Peyer's patch (tissue), 4 donors: ENCODE measurements at regions not wholly inside any gene's neighbourhood (a gene's known extent, or its start where the extent isn't known, plus 50 kb on each side); places are given as distances from the start of the nearest gene placed in this dataset.

Experiments
- DNase-seq, 3 donors: peaks; one replicate each; pipeline ENCODE4 v3.0.0-alpha.2; 2017 to 2019
- H3K27ac ChIP-seq, 4 donors: fragments of 200-600 bp; sonication (generic); one replicate each; pipeline ENCODE4 v1.5.1; 2016 to 2019
- H3K27me3 ChIP-seq, 2 donors: fragments of 200-600 bp; sonication (generic); one replicate each; pipeline ENCODE4 v1.5.1; 2019
- H3K36me3 ChIP-seq, 3 donors: fragments of 200-600 bp; sonication (generic); one replicate each; pipeline ENCODE4 v1.5.1; 2016 to 2019
- H3K4me1 ChIP-seq, 4 donors: fragments of 200-600 bp; sonication (generic); one replicate each; pipeline ENCODE4 v1.5.1; 2016 to 2019
- H3K4me3 ChIP-seq, 4 donors: fragments of 200-600 bp; sonication (generic); 1 replicate in 3 of 4; 2 replicates in 1 of 4; pipeline ENCODE4 v1.5.1; 2016 to 2019; ENCODE audit warnings: mild to moderate bottlenecking in 1 of 4
- H3K9me3 ChIP-seq, 4 donors: fragments of 200-600 bp; sonication (generic); one replicate each; pipeline ENCODE4 v1.5.1; 2016 to 2019; ENCODE audit warnings: mild to moderate bottlenecking in 1 of 4
- POLR2A ChIP-seq, 2 donors: fragments of 450-650 bp; IDR thresholded peaks; one replicate each; pipeline ENCODE4 v1.5.1; 2017; ENCODE audit warnings: antibody characterized with exemption in 2 of 2, mild to moderate bottlenecking in 2 of 2, moderate library complexity in 2 of 2
- TF ChIP-seq, protein P1 (sequence below), 6 experiments: fragments of 450-650 bp in 4 of 6; fragments of 200-600 bp in 2 of 6; sonication (generic) in 1 of 6; IDR thresholded peaks; one replicate each; pipeline ENCODE4 v1.5.1; 2017 to 2019; ENCODE audit warnings: antibody characterized with exemption in 6 of 6, mild to moderate bottlenecking in 3 of 6, moderate library complexity in 1 of 6

DNA sequence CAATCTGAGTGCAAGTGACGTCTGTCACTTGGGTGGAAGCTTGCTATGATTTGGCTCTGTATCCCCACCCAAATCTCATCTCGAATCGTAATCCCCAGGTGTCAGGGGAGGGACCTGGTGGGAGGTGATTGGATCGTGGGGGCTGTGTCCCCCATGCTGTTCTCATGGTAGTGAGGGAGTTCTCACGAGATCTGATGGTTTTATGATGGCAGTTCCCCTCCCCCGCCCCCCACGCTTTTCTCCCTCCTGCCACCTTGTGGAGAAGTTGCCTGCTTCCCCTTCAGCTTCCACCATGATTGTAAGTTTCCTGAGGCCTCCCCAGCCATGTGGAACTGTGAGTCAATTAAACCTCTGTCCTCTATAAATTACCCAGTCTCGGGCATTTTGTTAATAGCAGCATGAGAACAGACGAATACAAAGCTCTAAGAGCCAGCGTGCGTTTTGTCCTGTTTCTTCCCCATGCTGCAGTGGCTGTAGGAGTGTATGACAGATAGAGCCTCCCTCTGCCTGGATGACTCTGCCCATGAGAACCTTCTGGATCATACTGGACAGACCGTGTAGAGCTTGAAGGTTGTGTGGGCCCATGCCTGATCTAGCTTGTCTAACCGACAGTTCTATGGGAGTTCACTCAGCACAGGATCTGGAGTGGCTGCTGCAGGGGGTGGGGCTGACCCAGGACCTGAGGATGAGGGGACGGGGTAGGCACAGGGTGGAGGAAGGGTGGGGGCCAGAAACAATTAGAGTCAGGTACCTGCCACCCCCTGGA lies 139.7 kb upstream of the ERRFI1 start:
- DNase-seq: peak in 1 of 3 donors; percentile 44
- Histone ChIP-seq H3K27ac (no peak overlapping the region), H3K4me3 (no peak overlapping the region), H3K9me3 (no peaks in the 10 kb centered on the region), H3K36me3 (no peaks in the 10 kb centered on the region), H3K4me1 (peaks cover 7 to 19% (median 12%) of the 10 kb centered on the region in 4 donors), H3K27me3 (no peaks in the 10 kb centered on the region)
- no peak for TF ChIP-seq POLR2A (IDR thresholded peaks at IDR 0.05)
- TF ChIP-seq, protein P1, sequence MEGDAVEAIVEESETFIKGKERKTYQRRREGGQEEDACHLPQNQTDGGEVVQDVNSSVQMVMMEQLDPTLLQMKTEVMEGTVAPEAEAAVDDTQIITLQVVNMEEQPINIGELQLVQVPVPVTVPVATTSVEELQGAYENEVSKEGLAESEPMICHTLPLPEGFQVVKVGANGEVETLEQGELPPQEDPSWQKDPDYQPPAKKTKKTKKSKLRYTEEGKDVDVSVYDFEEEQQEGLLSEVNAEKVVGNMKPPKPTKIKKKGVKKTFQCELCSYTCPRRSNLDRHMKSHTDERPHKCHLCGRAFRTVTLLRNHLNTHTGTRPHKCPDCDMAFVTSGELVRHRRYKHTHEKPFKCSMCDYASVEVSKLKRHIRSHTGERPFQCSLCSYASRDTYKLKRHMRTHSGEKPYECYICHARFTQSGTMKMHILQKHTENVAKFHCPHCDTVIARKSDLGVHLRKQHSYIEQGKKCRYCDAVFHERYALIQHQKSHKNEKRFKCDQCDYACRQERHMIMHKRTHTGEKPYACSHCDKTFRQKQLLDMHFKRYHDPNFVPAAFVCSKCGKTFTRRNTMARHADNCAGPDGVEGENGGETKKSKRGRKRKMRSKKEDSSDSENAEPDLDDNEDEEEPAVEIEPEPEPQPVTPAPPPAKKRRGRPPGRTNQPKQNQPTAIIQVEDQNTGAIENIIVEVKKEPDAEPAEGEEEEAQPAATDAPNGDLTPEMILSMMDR (IDR thresholded peaks at IDR 0.05): peak in 1 of 6 experiments; percentile 24

DNA sequence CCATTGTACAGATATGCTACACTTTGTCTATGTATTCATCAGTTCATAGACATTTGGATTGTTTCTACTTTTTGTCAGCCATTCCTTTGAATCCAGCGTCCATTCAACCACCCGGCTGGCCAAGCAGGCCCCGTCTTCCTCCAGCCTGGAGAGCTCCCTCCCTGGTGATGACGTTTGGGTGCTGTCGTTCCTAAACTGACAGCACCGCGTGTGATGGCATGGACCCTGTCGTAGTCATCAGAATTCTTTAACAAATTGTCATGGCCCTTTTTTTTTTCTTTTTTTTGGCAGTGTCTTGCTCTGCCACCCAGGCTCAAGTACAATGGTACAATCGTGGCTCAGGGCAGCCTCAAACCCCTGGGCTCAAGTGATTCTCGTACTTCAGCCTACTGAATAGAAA lies 138.6 kb upstream of the ERRFI1 start:
- Histone ChIP-seq H3K36me3 (no peaks in the 10 kb centered on the region), H3K27me3 (no peaks in the 10 kb centered on the region), H3K27ac (no peak overlapping the region), H3K9me3 (no peaks in the 10 kb centered on the region), H3K4me3 (no peak overlapping the region), H3K4me1 (peaks cover 0 to 8% (median 5%) of the 10 kb centered on the region in 4 donors)
- DNase-seq: peak in 1 of 3 donors; percentile 19
- TF ChIP-seq, protein P1 (IDR thresholded peaks at IDR 0.05): no peak
- no peak for TF ChIP-seq POLR2A (IDR thresholded peaks at IDR 0.05)

DNA sequence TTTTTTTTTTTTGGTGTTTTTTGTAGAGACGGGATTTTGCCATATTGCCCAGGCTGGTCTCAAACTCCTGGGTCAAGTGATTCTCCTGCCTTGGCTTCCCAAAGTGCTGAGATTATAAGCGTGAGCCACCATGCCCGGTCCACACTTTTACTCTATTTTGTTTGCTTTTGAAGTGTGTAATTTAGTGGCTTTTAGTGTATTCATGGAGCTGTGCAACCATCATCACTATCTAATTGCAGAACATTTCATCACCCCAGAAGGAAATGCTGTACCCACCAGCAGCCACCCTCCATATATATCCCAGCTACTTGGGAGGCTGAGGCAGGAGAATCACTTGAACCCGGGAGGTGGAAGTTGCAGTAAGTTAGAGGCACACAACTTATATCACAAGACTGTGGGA lies 136.9 kb upstream of the ERRFI1 start:
- Histone ChIP-seq H3K27me3 (no peaks in the 10 kb centered on the region), H3K4me3 (no peak overlapping the region), H3K36me3 (no peaks in the 10 kb centered on the region), H3K9me3 (no peaks in the 10 kb centered on the region), H3K27ac (no peak overlapping the region), H3K4me1 (no peaks in the 10 kb centered on the region)
- no peak for TF ChIP-seq POLR2A (IDR thresholded peaks at IDR 0.05)
- TF ChIP-seq, protein P1 (IDR thresholded peaks at IDR 0.05): no peak
- DNase-seq: peak in 1 of 3 donors; percentile 19

DNA sequence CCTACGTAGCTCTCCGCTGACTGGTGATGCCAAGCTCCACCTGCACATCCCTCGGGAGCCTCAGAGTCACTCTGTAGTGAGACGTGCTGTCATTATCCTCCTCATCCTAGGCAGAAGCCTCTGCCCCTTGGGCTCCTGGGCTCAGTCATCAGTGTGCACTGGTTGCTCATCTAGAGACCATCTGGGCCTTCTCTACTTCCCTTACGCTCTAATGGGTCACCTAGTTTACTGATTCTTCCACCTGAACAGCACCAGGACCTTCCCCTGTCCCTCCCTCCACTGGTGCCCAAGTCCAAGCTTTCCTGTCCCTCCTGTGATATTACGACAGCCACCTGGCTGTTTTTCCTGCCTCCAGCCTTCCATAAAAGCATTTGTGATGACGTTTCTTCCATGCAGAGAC lies 136.1 kb upstream of the ERRFI1 start:
- Histone ChIP-seq H3K36me3 (no peaks in the 10 kb centered on the region), H3K4me3 (no peak overlapping the region), H3K27ac (no peak overlapping the region), H3K4me1 (no peaks in the 10 kb centered on the region), H3K27me3 (no peaks in the 10 kb centered on the region), H3K9me3 (no peaks in the 10 kb centered on the region)
- TF ChIP-seq POLR2A (IDR thresholded peaks at IDR 0.05): no peak
- TF ChIP-seq, protein P1 (IDR thresholded peaks at IDR 0.05): no peak
- DNase-seq: peak in 1 of 3 donors; percentile 46

DNA sequence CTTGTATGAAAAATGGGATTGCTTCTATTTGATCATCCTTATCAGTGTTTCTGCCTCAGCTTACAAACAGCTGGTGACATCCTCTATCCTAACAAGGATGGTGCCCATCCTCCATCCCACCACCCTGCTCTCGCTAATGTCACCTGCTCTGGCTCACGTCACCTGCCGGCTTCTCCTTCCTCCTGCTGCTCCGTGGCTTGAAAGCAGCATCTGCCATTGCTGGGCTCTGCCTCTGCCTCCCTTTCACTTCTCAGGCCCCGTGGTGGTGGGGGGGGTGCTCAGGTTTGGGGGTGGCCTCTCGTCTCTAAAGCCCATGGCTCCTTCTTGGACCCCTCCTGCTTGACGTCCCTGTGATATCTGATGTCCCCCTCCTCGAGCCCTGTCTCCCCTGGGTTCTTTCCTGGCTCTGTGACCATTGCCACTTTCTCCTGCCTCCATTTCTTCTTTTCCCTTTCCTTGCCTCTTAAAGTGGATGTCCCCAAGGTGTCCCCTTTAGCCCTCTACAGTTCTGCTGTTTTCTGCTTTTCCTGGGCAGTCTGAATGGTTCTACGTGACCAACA lies 135.5 kb upstream of the ERRFI1 start:
- TF ChIP-seq POLR2A (IDR thresholded peaks at IDR 0.05): no peak
- TF ChIP-seq, protein P1 (IDR thresholded peaks at IDR 0.05): no peak
- no peaks in the 10 kb centered on the region for H3K4me1 ChIP-seq
- peak in 1 of 3 donors; percentile 40 for DNase-seq
- no peak overlapping the region for H3K27ac ChIP-seq
- no peaks in the 10 kb centered on the region for H3K36me3 ChIP-seq
- H3K27me3 ChIP-seq: no peaks in the 10 kb centered on the region
- H3K9me3 ChIP-seq: no peaks in the 10 kb centered on the region
- H3K4me3 ChIP-seq: no peak overlapping the region
